Nucleus accumbens (tissue), 56 donors: ENCODE measurements at regions not wholly inside any gene's neighbourhood (a gene's known extent, or its start where the extent isn't known, plus 50 kb on each side); places are given as distances from the start of the nearest gene placed in this dataset.

Source experiments
- DNase-seq, 56 donors: peaks; one replicate each; lab custom pipeline; 2025; lab: John Stamatoyannopoulos, UW

DNA sequence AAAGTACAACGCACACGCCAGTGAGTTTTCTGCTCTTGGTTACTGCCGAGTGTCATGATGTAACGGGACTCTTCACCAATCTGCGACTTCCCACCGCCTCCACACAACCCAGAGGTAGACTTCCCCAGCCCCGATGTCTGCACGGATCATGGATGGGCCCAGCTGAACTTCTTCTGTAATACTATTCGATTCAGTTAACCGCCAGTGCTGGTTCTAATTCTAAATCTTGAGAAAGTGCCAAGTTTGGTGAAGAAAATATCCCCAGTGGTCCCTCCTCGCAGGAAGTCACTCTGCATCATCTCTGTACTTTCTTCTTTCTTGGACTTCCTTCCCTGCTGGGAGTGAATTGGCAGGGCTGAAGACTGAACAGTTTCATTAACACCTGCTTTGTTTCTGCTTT lies 77.6 kb upstream of the SLC35F4 start:
- no peak for DNase-seq

DNA sequence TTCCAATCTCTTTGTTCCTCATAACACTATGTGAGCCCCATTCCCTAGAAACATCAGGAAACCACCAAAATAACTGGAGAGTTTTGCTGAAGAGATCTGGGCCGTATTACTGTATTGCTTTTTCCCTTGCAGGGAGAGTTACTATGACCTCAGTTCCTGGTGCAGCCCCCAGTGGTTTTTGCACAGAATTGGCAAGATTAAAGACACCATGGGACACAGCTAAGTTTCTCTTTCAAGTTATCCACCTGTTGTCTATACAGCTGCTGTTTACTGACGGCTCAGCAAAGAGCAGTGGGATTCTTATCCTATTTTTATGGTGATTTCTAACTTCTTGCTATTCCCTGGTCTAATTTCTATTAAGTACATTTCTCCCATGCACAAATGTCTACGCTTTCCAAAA lies 77.1 kb upstream of the SLC35F4 start:
- DNase-seq: no peak

DNA sequence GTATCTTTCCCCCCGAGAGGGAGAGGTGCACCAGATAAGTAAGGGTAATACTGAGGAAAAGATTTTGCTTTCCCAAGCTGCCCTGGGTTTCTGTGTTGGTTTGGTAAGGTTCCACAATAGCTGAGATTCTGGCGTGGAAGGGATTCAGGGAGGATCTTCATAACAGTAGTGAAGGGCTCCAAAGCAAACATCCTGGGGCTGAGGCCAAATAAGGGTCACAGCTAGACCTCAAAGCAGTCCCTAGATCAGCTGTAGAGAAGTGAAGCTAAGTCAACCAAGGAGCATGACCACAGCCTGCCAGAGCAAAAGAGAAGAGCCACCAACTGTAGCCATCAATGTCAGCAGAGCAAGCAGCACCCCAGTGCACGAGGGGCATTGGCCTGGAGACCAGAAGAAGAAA lies 73.2 kb upstream of the SLC35F4 start:
- DNase-seq: no peak

- DNase-seq: no peak
Observed at GRCh38 chr14:57938533-57938932, 72.6 kb upstream of the SLC35F4 start.

DNA sequence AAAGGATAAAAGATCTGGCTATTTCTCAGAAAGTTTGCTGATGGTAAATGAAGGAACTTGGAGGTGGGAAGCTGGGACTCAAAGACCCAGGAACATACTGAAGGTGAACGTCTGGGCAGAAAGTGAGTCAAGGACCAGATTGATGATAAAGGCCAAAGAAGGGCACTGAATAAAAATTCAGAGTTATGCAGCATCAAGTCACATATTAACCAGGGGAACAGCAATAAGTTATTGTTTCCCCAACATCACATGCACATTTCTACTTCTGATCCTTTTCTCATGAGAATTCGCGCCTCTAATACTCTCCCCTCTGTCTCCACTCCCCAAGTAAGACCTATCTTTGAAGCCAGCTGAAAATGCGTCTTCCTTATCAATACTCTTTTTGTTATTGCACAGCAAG lies 71.8 kb upstream of the SLC35F4 start:
- DNase-seq: no peak

- peak in 3 of 56 donors; percentile 0 to 2 (median 1) for DNase-seq
Observed at GRCh38 chr14:57933349-57933748, 67.5 kb upstream of the SLC35F4 start.

DNA sequence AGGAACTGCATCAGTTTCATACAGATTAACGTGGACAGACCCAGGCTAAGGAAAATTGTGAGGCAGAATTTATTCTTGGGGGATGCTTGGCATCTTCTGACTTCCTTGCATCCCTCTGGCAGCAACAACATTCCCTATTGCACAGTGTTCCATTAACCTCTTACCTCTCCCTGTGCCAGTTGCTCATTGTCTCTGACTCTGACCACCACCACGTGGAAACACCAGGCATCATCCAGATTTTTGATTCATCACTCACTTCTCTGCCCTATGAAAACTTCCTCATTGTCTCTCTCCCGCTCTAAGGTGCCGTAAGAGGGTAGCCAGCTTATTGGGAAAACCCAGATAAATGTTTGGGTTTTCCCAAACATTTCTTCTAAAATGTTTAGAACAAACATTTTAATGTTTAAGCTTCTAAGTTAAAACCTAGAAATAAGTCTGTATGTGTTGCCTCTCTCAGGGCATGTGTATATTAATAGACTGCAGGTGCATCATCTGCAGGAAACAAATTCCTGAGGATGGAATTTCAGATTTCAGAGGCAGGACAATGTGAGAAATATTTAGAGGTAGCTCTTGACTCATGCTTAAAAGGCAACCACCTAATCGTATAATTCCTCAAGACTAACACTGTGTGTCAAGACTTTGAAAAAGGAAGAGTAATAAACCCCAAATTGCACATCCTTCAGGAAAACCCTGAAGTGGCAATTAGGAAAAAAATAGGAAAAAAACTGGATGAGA lies 64.5 kb upstream of the SLC35F4 start:
- DNase-seq: no peak

GRCh38 chr14:57928732-57929131 lies 62.8 kb upstream of the SLC35F4 start:
- no peak for DNase-seq

DNA sequence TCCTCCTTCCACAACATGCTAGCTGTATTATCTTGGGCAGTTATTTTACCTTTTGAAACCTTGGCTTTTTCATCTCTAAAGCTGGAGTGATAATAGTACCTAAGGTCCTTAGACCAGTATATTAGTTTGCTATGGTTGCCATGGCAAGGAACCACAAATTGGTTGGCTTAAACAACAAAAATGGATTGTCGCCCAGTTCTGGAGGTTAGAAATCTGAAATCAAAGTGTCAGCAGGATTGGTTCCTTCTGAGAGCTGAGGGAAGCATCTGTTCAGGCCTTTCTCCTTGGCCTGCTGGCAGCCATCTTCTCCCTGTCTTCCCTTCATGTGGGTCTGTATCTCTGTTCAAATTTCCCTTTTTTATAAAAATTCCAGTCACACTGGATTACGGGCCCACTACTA lies 55.5 kb upstream of the SLC35F4 start:
- DNase-seq: no peak

DNA sequence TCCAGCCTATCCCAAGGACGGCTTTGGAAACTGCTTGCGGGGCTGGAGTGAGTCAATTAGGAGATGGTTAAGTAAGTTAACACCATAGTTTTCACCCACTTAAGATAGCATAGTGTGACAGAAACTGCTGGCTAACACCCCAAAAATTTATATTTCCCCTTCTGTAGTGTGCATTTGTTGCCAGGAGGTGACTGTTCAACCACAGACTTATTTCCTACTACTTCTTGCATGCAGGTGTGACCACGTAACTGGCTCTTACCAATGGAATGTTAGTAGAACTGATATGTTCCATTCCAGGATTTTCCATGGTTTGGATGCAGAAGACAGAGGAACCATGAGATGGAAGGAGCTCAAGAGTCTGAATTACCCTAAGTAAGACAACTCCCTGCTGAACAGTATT lies 52.9 kb upstream of the SLC35F4 start:
- no peak for DNase-seq
